ENCODE measurements at regions not wholly inside any gene's neighbourhood (a gene's known extent, or its start where the extent isn't known, plus 50 kb on each side); places are given as distances from the start of the nearest gene placed in this dataset.

DNA sequence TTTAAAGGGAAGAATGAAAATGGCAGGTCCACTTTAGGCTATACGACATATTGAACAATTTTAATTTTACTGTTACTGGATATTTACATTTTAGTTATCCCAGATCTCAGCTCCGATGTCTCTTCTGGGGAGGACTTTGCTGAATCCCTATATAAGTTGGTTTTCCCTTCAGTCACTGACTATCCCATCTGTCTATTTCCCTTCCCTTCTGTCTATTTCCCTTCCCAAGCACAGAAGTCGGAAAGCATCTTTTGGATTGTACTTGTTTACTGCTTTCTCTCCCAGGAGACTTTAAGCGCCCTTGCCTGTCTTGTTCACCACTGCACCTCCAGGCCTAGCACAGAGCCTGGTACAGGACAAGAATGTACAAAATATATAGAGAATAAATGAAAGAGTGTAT, 165.8 kb upstream of the SALL4 start:
- H3K9me3 ChIP-seq (ENCODE audit: low read length): no peaks in the 10 kb centered on the region
- POLR2A ChIA-PET: no interaction called here
- no peak overlapping the region for H3K4me3 ChIP-seq (ENCODE audit: low read depth, low read length, poor library complexity, severe bottlenecking)
- H3K4me2 ChIP-seq (ENCODE audit: low read length): no peak overlapping the region
- H3K79me2 ChIP-seq (ENCODE audit: insufficient read depth, low read depth, low read length): no peaks in the 10 kb centered on the region
- H3K36me3 ChIP-seq (ENCODE audit: insufficient read depth, low read length): no peaks in the 10 kb centered on the region
- no peak overlapping the region for H2AFZ ChIP-seq (ENCODE audit: low read length)
- DNase-seq (ENCODE audit: low spot score): no peak
- CTCF ChIA-PET (ENCODE audit: unreplicated experiment): no interaction called here
- H3K4me1 ChIP-seq (ENCODE audit: insufficient read depth, low read length, poor library complexity, severe bottlenecking): no peaks in the 10 kb centered on the region
- TF ChIP-seq, protein P1, sequence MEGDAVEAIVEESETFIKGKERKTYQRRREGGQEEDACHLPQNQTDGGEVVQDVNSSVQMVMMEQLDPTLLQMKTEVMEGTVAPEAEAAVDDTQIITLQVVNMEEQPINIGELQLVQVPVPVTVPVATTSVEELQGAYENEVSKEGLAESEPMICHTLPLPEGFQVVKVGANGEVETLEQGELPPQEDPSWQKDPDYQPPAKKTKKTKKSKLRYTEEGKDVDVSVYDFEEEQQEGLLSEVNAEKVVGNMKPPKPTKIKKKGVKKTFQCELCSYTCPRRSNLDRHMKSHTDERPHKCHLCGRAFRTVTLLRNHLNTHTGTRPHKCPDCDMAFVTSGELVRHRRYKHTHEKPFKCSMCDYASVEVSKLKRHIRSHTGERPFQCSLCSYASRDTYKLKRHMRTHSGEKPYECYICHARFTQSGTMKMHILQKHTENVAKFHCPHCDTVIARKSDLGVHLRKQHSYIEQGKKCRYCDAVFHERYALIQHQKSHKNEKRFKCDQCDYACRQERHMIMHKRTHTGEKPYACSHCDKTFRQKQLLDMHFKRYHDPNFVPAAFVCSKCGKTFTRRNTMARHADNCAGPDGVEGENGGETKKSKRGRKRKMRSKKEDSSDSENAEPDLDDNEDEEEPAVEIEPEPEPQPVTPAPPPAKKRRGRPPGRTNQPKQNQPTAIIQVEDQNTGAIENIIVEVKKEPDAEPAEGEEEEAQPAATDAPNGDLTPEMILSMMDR (conservative IDR thresholded peaks at IDR 0.05; ENCODE audit: low read length): no peak
- TF ChIP-seq EZH2phosphoT487 (IDR thresholded peaks at IDR 0.05; ENCODE audit: borderline replicate concordance, low read depth, low read length): no peak
- no peaks in the 10 kb centered on the region for H3K9me2 ChIP-seq (ENCODE audit: insufficient read depth, low read length)
- BruUV-seq (replicated peaks): no TSS peak
- intact Hi-C loops (cut with micrococcal nuclease; ENCODE audit: unreplicated experiment): no loop called here
- no peaks in the 10 kb centered on the region for H4K20me1 ChIP-seq (ENCODE audit: insufficient read depth, low read length)
- H3K27ac ChIP-seq (ENCODE audit: low read depth, low read length, poor library complexity, severe bottlenecking): no peak overlapping the region

DNA sequence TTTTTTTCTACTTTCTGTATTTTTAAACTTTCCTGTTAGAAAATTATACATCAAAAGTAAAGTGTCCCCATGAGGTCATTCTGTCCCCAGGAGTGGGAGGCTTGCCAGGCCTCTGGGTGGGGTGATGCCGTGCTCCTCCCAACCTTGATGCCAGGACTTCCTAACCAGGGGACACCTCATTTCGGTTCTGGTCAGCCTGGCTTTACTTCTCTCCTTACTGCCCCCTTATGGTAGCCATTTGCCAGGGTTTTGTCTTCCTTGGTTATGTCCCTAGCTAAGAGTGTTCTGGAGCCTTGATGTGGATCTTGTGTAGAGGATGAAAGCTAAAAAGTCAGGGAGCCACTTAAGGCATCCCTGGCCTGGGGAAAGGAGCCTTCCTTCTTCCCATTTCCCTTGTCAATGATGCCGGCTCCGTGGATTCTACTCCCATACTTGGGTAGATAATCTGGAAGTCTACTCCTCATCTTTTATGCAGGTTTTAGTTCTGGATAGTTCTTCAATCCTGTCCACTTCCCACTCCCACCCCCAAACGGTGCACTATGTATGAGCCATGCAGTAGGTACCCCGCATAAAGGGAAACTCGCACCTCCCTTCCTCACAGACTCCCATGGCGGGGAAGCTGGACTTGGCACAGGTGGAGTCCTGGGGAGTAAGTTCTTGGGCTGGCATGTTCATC, 164.1 kb upstream of the SALL4 start:
- Histone ChIP-seq H3K36me3 (ENCODE audit: insufficient read depth, low read length) (no peaks in the 10 kb centered on the region), H3K4me1 (ENCODE audit: insufficient read depth, low read length, poor library complexity, severe bottlenecking) (no peaks in the 10 kb centered on the region), H3K4me3 (ENCODE audit: low read depth, low read length, poor library complexity, severe bottlenecking) (no peak overlapping the region), H2AFZ (ENCODE audit: low read length) (no peak overlapping the region), H3K27ac (ENCODE audit: low read depth, low read length, poor library complexity, severe bottlenecking) (no peak overlapping the region), H3K4me2 (ENCODE audit: low read length) (no peak overlapping the region), H3K9me3 (ENCODE audit: low read length) (no peaks in the 10 kb centered on the region), H3K79me2 (ENCODE audit: insufficient read depth, low read depth, low read length) (no peaks in the 10 kb centered on the region), H4K20me1 (ENCODE audit: insufficient read depth, low read length) (no peaks in the 10 kb centered on the region), H3K9me2 (ENCODE audit: insufficient read depth, low read length) (no peaks in the 10 kb centered on the region)
- no TSS peak for BruUV-seq (replicated peaks)
- TF ChIP-seq, protein P1 (conservative IDR thresholded peaks at IDR 0.05; ENCODE audit: low read length): peak; percentile 75
- TF ChIP-seq EZH2phosphoT487 (IDR thresholded peaks at IDR 0.05; ENCODE audit: borderline replicate concordance, low read depth, low read length): no peak
- POLR2A ChIA-PET: interaction anchor here (1.2 kb wide), 1 partner anchor 12 kb away, joined by 3 read pairs; no protein-coding TSS in a partner anchor
- CTCF ChIA-PET (ENCODE audit: unreplicated experiment): no interaction called here
- intact Hi-C loops (cut with micrococcal nuclease; ENCODE audit: unreplicated experiment): loop anchor here (1.0 kb wide), 1 partner anchor 327 kb away; no protein-coding TSS in a partner anchor
- DNase-seq (ENCODE audit: low spot score): peak; percentile 55

GRCh38 chr20:51961964-51962761, 159.8 kb upstream of the SALL4 start:
- H3K27ac ChIP-seq (ENCODE audit: low read depth, low read length, poor library complexity, severe bottlenecking): no peak overlapping the region
- H3K4me3 ChIP-seq (ENCODE audit: low read depth, low read length, poor library complexity, severe bottlenecking): no peak overlapping the region
- no TSS peak for BruUV-seq (replicated peaks)
- no peaks in the 10 kb centered on the region for H3K9me3 ChIP-seq (ENCODE audit: low read length)
- H3K4me2 ChIP-seq (ENCODE audit: low read length): no peak overlapping the region
- no peaks in the 10 kb centered on the region for H3K9me2 ChIP-seq (ENCODE audit: insufficient read depth, low read length)
- ChIA-PET POLR2A (interaction anchor here (0.5 to 0.6 kb wide), 3 partner anchors 8 to 935 kb away, joined by 3 to 4 read pairs (median 3); no protein-coding TSS in a partner anchor), CTCF (ENCODE audit: unreplicated experiment) (no interaction called here)
- no peak for DNase-seq (ENCODE audit: low spot score)
- H2AFZ ChIP-seq (ENCODE audit: low read length): no peak overlapping the region
- no peaks in the 10 kb centered on the region for H3K4me1 ChIP-seq (ENCODE audit: insufficient read depth, low read length, poor library complexity, severe bottlenecking)
- no peaks in the 10 kb centered on the region for H4K20me1 ChIP-seq (ENCODE audit: insufficient read depth, low read length)
- intact Hi-C loops (cut with micrococcal nuclease; ENCODE audit: unreplicated experiment): no loop called here
- TF ChIP-seq, protein P1 (conservative IDR thresholded peaks at IDR 0.05; ENCODE audit: low read length): no peak
- no peak for TF ChIP-seq EZH2phosphoT487 (IDR thresholded peaks at IDR 0.05; ENCODE audit: borderline replicate concordance, low read depth, low read length)
- no peaks in the 10 kb centered on the region for H3K79me2 ChIP-seq (ENCODE audit: insufficient read depth, low read depth, low read length)
- H3K36me3 ChIP-seq (ENCODE audit: insufficient read depth, low read length): no peaks in the 10 kb centered on the region
